ENCODE measurements at regions not wholly inside any gene's neighbourhood (a gene's known extent, or its start where the extent isn't known, plus 50 kb on each side); places are given as distances from the start of the nearest gene placed in this dataset.

GRCh38 chr15:94041746-94042145, 189.6 kb upstream of the MCTP2 start:
- TF ChIP-seq, protein P1, sequence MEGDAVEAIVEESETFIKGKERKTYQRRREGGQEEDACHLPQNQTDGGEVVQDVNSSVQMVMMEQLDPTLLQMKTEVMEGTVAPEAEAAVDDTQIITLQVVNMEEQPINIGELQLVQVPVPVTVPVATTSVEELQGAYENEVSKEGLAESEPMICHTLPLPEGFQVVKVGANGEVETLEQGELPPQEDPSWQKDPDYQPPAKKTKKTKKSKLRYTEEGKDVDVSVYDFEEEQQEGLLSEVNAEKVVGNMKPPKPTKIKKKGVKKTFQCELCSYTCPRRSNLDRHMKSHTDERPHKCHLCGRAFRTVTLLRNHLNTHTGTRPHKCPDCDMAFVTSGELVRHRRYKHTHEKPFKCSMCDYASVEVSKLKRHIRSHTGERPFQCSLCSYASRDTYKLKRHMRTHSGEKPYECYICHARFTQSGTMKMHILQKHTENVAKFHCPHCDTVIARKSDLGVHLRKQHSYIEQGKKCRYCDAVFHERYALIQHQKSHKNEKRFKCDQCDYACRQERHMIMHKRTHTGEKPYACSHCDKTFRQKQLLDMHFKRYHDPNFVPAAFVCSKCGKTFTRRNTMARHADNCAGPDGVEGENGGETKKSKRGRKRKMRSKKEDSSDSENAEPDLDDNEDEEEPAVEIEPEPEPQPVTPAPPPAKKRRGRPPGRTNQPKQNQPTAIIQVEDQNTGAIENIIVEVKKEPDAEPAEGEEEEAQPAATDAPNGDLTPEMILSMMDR (IDR thresholded peaks at IDR 0.05) = no peak
- TF ChIP-seq POLR2A (IDR thresholded peaks at IDR 0.05) (no peak), EP300 (IDR thresholded peaks at IDR 0.05) (no peak)

Measured in tibial nerve (tissue), 4 donors.